ENCODE measurements at regions not wholly inside any gene's neighbourhood (a gene's known extent, or its start where the extent isn't known, plus 50 kb on each side); places are given as distances from the start of the nearest gene placed in this dataset.
A peak's percentile ranks its signal among the peaks of the same experiment; 100 is the strongest.

DNA sequence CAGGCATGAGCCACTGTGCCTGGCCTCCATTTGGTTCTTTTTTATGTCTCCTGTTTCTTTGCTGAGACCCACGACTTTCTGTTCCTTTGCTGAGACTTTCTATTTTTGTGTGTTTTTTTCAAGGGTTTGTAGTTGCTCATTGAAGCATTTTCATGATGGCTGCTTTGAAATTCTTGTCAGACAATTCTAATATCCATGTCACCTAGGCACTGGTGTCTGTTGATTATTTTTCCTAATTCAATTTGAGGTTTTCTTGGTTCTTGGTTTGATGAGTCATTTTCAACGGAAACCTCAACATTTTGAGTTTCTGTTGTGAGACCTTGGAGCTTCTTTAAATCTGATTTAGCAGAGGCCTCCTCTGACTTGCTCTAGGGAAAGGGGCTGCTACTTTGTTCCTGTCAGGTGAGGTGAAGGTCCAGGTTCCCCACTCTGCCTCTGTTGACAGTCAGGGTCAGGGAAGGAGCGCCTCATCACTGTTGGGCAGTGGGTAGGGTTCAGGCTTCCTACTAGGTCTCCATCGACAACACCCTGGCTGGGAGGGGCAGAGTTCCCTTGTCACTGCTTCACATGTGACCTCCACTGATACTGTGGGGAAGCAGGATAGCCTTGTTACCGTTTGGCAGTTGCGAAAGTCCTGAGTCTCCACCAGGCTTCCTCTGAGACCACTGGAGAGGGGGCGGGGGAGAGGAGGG is 66.1 kb upstream of the SMOX start:
- Histone ChIP-seq H3K4me3 (no peak overlapping the region), H3K36me3 (no peaks in the 10 kb centered on the region), H3K4me1 (peaks cover 0 to 9% (median 3%) of the 10 kb centered on the region in 4 donors), H3K9me3 (no peaks in the 10 kb centered on the region), H3K27ac (peak overlapping the region; percentile 25 to 58 (median 51)), H3K27me3 (no peaks in the 10 kb centered on the region)
- DNase-seq, result peak; percentile 32
- WGBS, 2 donors (ENCODE audit: low coverage in 1 of 2), result 37 to 45% methylated on average over 2 to 4 of the region's 7 CpGs
- no peak for TF ChIP-seq POLR2A (IDR thresholded peaks at IDR 0.05)
- TF ChIP-seq EP300 (IDR thresholded peaks at IDR 0.05; ENCODE audit: low read depth), result no peak
- no peak for TF ChIP-seq POLR2AphosphoS5 (IDR thresholded peaks at IDR 0.05)
- TF ChIP-seq CTCF (IDR thresholded peaks at IDR 0.05), result no peak
- intact Hi-C loops (cut with DNase I; ENCODE audit: low total_unique reads) (no loop called here), in situ Hi-C loops (cut with MboI; ENCODE audit: low pct_ligation_motif_present in 1 of 4, low pct_unique_long_range_greater_than_20kb in 1 of 4, low sequenced_read_pairs in 3 of 4) (loop anchor here in 3 of 4 donors (10.0 to 25.0 kb wide), 4 partner anchors 68 to 395 kb away; partner anchors contain the start of genes PANK2 (in 2 of the 3), ADAM33 (in 1 of the 3) and RNF24 (in 1 of the 3))

- H3K9me3 ChIP-seq, result no peaks in the 10 kb centered on the region
- H3K36me3 ChIP-seq, result no peaks in the 10 kb centered on the region
- no peaks in the 10 kb centered on the region for H3K27me3 ChIP-seq
- 75 to 82% methylated on average over 3 to 4 of the region's 4 CpGs for WGBS, 2 donors (ENCODE audit: low coverage in 1 of 2)
- intact Hi-C loops (cut with DNase I; ENCODE audit: low total_unique reads) (no loop called here), in situ Hi-C loops (cut with MboI; ENCODE audit: low pct_ligation_motif_present in 1 of 4, low pct_unique_long_range_greater_than_20kb in 1 of 4, low sequenced_read_pairs in 3 of 4) (loop anchor here in 3 of 4 donors (10.0 to 25.0 kb wide), 4 partner anchors 67 to 394 kb away; partner anchors contain the start of genes PANK2 (in 2 of the 3), ADAM33 (in 1 of the 3) and RNF24 (in 1 of the 3))
- H3K4me3 ChIP-seq, result no peak overlapping the region
- TF ChIP-seq CTCF (IDR thresholded peaks at IDR 0.05), result no peak
- no peak for TF ChIP-seq POLR2AphosphoS5 (IDR thresholded peaks at IDR 0.05)
- TF ChIP-seq EP300 (IDR thresholded peaks at IDR 0.05; ENCODE audit: low read depth), result no peak
- TF ChIP-seq POLR2A (IDR thresholded peaks at IDR 0.05), result no peak
- H3K27ac ChIP-seq, result no peak overlapping the region
- no peak for DNase-seq
- H3K4me1 ChIP-seq, result peaks cover 0 to 9% (median 3%) of the 10 kb centered on the region in 4 donors
Observed at GRCh38 chr20:4081421-4081820, 66.1 kb upstream of the RNF24 start.

GRCh38 chr20:4076671-4077070 is 61.3 kb upstream of the RNF24 start:
- TF ChIP-seq POLR2A (IDR thresholded peaks at IDR 0.05), result no peak
- peak in 2 of 3 donors; percentile 18 to 34 for TF ChIP-seq POLR2AphosphoS5 (IDR thresholded peaks at IDR 0.05)
- H3K36me3 ChIP-seq, result no peaks in the 10 kb centered on the region
- WGBS, 2 donors (ENCODE audit: low coverage in 1 of 2), result 51 to 63% methylated on average over 1 to 3 of the region's 3 CpGs
- no peaks in the 10 kb centered on the region for H3K4me1 ChIP-seq
- no peaks in the 10 kb centered on the region for H3K9me3 ChIP-seq
- no peaks in the 10 kb centered on the region for H3K27me3 ChIP-seq
- intact Hi-C loops (cut with DNase I; ENCODE audit: low total_unique reads) (no loop called here), in situ Hi-C loops (cut with MboI; ENCODE audit: low pct_ligation_motif_present in 1 of 4, low pct_unique_long_range_greater_than_20kb in 1 of 4, low sequenced_read_pairs in 3 of 4) (loop anchor here in 3 of 4 donors (10.0 to 25.0 kb wide), 4 partner anchors 62 to 389 kb away; partner anchors contain the start of genes PANK2 (in 2 of the 3), ADAM33 (in 1 of the 3) and RNF24 (in 1 of the 3))
- H3K27ac ChIP-seq, result no peak overlapping the region
- DNase-seq, result no peak
- H3K4me3 ChIP-seq, result no peak overlapping the region

DNA sequence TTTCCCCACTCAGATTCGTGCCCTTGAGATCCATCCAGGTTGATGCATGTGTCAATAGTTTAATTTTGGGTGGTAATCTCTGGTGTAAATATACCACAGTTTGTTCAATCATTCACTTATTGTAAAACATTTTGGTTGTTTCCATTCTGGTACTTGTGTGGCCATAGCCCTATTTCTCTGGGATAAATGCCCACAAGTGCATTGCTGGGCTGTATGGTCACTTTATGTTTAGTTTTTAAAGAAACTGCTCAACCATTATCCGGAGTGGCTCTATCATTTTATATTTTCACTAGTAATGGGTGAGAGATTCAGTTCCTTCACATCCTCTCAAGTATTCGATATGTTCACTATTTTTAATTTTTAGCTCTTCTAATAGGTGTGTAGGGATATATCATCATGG is 60.7 kb upstream of the RNF24 start:
- Histone ChIP-seq H3K27ac (no peak overlapping the region), H3K9me3 (no peaks in the 10 kb centered on the region), H3K4me1 (no peaks in the 10 kb centered on the region), H3K27me3 (no peaks in the 10 kb centered on the region), H3K4me3 (no peak overlapping the region), H3K36me3 (no peaks in the 10 kb centered on the region)
- intact Hi-C loops (cut with DNase I; ENCODE audit: low total_unique reads) (no loop called here), in situ Hi-C loops (cut with MboI; ENCODE audit: low pct_ligation_motif_present in 1 of 4, low pct_unique_long_range_greater_than_20kb in 1 of 4, low sequenced_read_pairs in 3 of 4) (loop anchor here in 3 of 4 donors (10.0 to 25.0 kb wide), 4 partner anchors 61 to 389 kb away; partner anchors contain the start of genes PANK2 (in 2 of the 3), ADAM33 (in 1 of the 3) and RNF24 (in 1 of the 3))
- WGBS, 2 donors (ENCODE audit: low coverage in 1 of 2), result 73 to 83% methylated on average over 3 of the region's 3 CpGs
- no peak for DNase-seq
- TF ChIP-seq EP300 (IDR thresholded peaks at IDR 0.05; ENCODE audit: low read depth) (no peak), POLR2AphosphoS5 (IDR thresholded peaks at IDR 0.05) (no peak), CTCF (IDR thresholded peaks at IDR 0.05) (no peak), POLR2A (IDR thresholded peaks at IDR 0.05) (no peak)

All from transverse colon (tissue), 4 donors.